A549 (cell line): ENCODE measurements at regions not wholly inside any gene's neighbourhood (a gene's known extent, or its start where the extent isn't known, plus 50 kb on each side); places are given as distances from the start of the nearest gene placed in this dataset.

Experiments used
- ATAC-seq, 2 experiments: fragments of 200-7000 bp in 1 of 2; fragments of >200 bp in 1 of 2; cut with Nextera tagmentation in 1 of 2; cut with Tn5 transposase in 1 of 2; 3 replicates each; pipeline versions ENCODE4 v1.8.0 to v1.9.1; 2018 to 2020; ENCODE audit warnings: mild to moderate bottlenecking in 1 of 2, moderate library complexity in 1 of 2
- CTCF ChIA-PET: fragments of 300-600 bp; sonication (Branson Sonifier 250); formaldehyde crosslinking; extraction: SDS; loops from one replicate; lab custom pipeline; 2021; ENCODE audit warnings: antibody characterized with exemption, inconsistent platforms; lab: Yijun Ruan, JAX
- POLR2A ChIA-PET: fragments of 350-600 bp; formaldehyde crosslinking; extraction: SDS; loops from one replicate; lab custom pipeline; 2021; ENCODE audit warnings: antibody characterized with exemption, inconsistent platforms; lab: Yijun Ruan, JAX
- DNase-seq, 2 experiments: peaks; one replicate each; pipeline versions ENCODE4 v3.0.0 to v3.0.0-alpha.2; 2011 to 2016; ENCODE audit warnings: low read depth in 1 of 2, low spot score in 1 of 2
- FAIRE-seq: peaks from 2 replicates; lab custom pipeline; 2011; peaks lifted over from hg19 to GRCh38; lab: Jason Lieb, UNC
- H3K27ac ChIP-seq, 2 experiments: fragments of >200 bp; sonication (Bioruptor Twin); formaldehyde crosslinking; 3 replicates each; pipeline ENCODE4 v1.5.1; 2016 to 2017
- H3K4me1 ChIP-seq: fragments of >200 bp; sonication (Bioruptor Twin); formaldehyde crosslinking; 3 replicates; pipeline ENCODE4 v1.6.1; 2016
- H3K4me2 ChIP-seq: fragments of >200 bp; sonication (Bioruptor Twin); formaldehyde crosslinking; 3 replicates; pipeline ENCODE4 v1.6.1; 2016
- H3K4me3 ChIP-seq: fragments of >200 bp; sonication (Bioruptor Twin); formaldehyde crosslinking; 3 replicates; pipeline ENCODE4 v1.5.1; 2016
- H3K9me3 ChIP-seq: fragments of >200 bp; sonication (Bioruptor Twin); formaldehyde crosslinking; 3 replicates; pipeline ENCODE4 v1.6.1; 2016
- FOSB ChIP-seq: fragments of 250-450 bp; sonication (Bioruptor Pico); IDR thresholded peaks from 2 replicates; pipeline ENCODE4 v1.5.0; 2020; ENCODE audit warnings: mild to moderate bottlenecking, moderate library complexity
- FOXS1 ChIP-seq: fragments of 250-450 bp; sonication (Bioruptor Pico); IDR thresholded peaks from 2 replicates; pipeline ENCODE4 v1.5.0; 2020; ENCODE audit warnings: mild to moderate bottlenecking, moderate library complexity
- HDAC2 ChIP-seq: fragments of 200-600 bp; sonication (generic); IDR thresholded peaks from 2 replicates; pipeline ENCODE4 v1.6.1; 2016
- HOXB13 ChIP-seq: fragments of 250-450 bp; sonication (Bioruptor Pico); IDR thresholded peaks from 2 replicates; pipeline ENCODE4 v1.5.0; 2020; ENCODE audit warnings: low read depth, mild to moderate bottlenecking, moderate library complexity
- JUN ChIP-seq, 2 experiments: fragments of >200 bp; sonication (Bioruptor Twin); formaldehyde crosslinking; IDR thresholded peaks; 2 replicates in 1 of 2; 3 replicates in 1 of 2; pipeline ENCODE4 v1.6.1; 2016 to 2017
- KDM5A ChIP-seq: fragments of 200-600 bp; sonication (generic); IDR thresholded peaks from 2 replicates; pipeline ENCODE4 v1.6.1; 2016; ENCODE audit warnings: antibody characterized with exemption, mild to moderate bottlenecking
- MAZ ChIP-seq: fragments of 150-350 bp; IDR thresholded peaks from 2 replicates; pipeline ENCODE4 v1.6.1; 2014; ENCODE audit warnings: antibody characterized with exemption, low read depth, low read length, borderline replicate concordance
- MYC ChIP-seq: IDR thresholded peaks from 2 replicates; pipeline ENCODE4 v1.6.1; 2012; ENCODE audit warnings: mild to moderate bottlenecking, inconsistent platforms, low read length, improper control_type of control experiment, borderline replicate concordance
- NPAS2 ChIP-seq: fragments of 250-450 bp; sonication (Bioruptor Pico); IDR thresholded peaks from 2 replicates; pipeline ENCODE4 v1.8.0; 2022; ENCODE audit warnings: mild to moderate bottlenecking, moderate library complexity, borderline replicate concordance
- POLR2A ChIP-seq: IDR thresholded peaks from 2 replicates; pipeline ENCODE4 v1.6.1; 2012; ENCODE audit warnings: mild to moderate bottlenecking, low read length
- TFCP2L1 ChIP-seq: fragments of 250-450 bp; sonication (Bioruptor Pico); IDR thresholded peaks from 2 replicates; pipeline ENCODE4 v1.5.0; 2021; ENCODE audit warnings: mild to moderate bottlenecking
- ZNF302 ChIP-seq: fragments of 250-450 bp; sonication (Bioruptor Pico); IDR thresholded peaks from 2 replicates; pipeline ENCODE4 v1.9.0; 2021; ENCODE audit warnings: inconsistent platforms, mild to moderate bottlenecking, moderate library complexity
- WGBS: methylation state at CpG from one replicate; pipeline ENCODE4 v1.1.6; 2017; ENCODE audit errors: missing lambda C conversion rate; 5-methylcytosine and 5-hydroxymethylcytosine counted together
- TF ChIP-seq, protein P1 (sequence below): fragments of >200 bp; sonication (Bioruptor Twin); formaldehyde crosslinking; IDR thresholded peaks from 2 replicates; pipeline ENCODE4 v1.6.1; 2016
- TF ChIP-seq, protein P2 (sequence below): fragments of 250-450 bp; sonication (Bioruptor Pico); IDR thresholded peaks from 2 replicates; pipeline ENCODE4 v1.5.0; 2021; ENCODE audit warnings: mild to moderate bottlenecking, moderate library complexity, borderline replicate concordance
- TF ChIP-seq, protein P3 (sequence below): fragments of >200 bp; sonication (Bioruptor Twin); formaldehyde crosslinking; IDR thresholded peaks from 3 replicates; pipeline ENCODE4 v1.5.1; 2016
- TF ChIP-seq, protein P4 (sequence below): fragments of 150-350 bp; IDR thresholded peaks from 2 replicates; pipeline ENCODE4 v1.6.1; 2014; ENCODE audit warnings: low read depth, mild to moderate bottlenecking, low read length
- TF ChIP-seq, protein P5 (sequence below): fragments of 200-600 bp; sonication (generic); IDR thresholded peaks from 2 replicates; pipeline ENCODE4 v1.6.1; 2016; ENCODE audit warnings: antibody characterized with exemption, mild to moderate bottlenecking, moderate library complexity

DNA sequence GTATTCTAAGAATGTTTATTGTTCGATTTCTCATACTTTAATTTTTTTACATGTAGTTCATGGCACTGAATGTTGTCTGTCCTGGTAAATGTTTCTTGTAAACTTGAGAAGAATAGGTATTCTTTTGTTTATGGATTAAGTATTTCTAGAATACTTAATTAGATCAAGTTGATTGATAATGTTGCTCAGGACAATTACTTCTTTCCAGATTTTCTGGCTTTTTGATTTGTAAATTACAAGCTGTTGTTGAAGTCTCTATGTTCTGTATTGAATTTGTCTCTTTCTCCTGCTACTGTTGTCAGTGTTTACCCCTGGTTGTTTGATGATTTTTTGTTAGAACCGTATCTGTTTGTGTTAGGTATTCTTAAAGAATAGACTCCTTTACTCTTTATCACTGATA lies 1720.9 kb upstream of the AGA start:
- FAIRE-seq (no peak), ATAC-seq (no peak), DNase-seq (no peak)
- ChIA-PET POLR2A (no interaction called here), CTCF (no interaction called here)
- H3K27ac ChIP-seq: no peak overlapping the region
- no peak overlapping the region for H3K4me3 ChIP-seq
- H3K4me1 ChIP-seq: no peaks in the 10 kb centered on the region
- TF ChIP-seq HDAC2: no peak
- no peak for TF ChIP-seq TFCP2L1 (CRISPR knock-in tag)
- no peak for TF ChIP-seq HOXB13 (CRISPR knock-in tag)
- no peak for TF ChIP-seq JUN (IDR thresholded peaks at IDR 0.05)
- TF ChIP-seq MAZ: no peak
- no peak for TF ChIP-seq MYC
- TF ChIP-seq, protein P1, sequence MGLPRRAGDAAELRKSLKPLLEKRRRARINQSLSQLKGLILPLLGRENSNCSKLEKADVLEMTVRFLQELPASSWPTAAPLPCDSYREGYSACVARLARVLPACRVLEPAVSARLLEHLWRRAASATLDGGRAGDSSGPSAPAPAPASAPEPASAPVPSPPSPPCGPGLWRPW: no peak
- TF ChIP-seq ZNF302: no peak
- TF ChIP-seq, protein P2, sequence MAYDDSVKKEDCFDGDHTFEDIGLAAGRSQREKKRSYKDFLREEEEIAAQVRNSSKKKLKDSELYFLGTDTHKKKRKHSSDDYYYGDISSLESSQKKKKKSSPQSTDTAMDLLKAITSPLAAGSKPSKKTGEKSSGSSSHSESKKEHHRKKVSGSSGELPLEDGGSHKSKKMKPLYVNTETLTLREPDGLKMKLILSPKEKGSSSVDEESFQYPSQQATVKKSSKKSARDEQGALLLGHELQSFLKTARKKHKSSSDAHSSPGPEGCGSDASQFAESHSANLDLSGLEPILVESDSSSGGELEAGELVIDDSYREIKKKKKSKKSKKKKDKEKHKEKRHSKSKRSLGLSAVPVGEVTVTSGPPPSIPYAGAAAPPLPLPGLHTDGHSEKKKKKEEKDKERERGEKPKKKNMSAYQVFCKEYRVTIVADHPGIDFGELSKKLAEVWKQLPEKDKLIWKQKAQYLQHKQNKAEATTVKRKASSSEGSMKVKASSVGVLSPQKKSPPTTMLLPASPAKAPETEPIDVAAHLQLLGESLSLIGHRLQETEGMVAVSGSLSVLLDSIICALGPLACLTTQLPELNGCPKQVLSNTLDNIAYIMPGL (CRISPR knock-in tag): no peak
- 16% methylated on average over 2 of the region's 2 CpGs for WGBS
- no peaks in the 10 kb centered on the region for H3K9me3 ChIP-seq
- H3K4me2 ChIP-seq: no peak overlapping the region

DNA sequence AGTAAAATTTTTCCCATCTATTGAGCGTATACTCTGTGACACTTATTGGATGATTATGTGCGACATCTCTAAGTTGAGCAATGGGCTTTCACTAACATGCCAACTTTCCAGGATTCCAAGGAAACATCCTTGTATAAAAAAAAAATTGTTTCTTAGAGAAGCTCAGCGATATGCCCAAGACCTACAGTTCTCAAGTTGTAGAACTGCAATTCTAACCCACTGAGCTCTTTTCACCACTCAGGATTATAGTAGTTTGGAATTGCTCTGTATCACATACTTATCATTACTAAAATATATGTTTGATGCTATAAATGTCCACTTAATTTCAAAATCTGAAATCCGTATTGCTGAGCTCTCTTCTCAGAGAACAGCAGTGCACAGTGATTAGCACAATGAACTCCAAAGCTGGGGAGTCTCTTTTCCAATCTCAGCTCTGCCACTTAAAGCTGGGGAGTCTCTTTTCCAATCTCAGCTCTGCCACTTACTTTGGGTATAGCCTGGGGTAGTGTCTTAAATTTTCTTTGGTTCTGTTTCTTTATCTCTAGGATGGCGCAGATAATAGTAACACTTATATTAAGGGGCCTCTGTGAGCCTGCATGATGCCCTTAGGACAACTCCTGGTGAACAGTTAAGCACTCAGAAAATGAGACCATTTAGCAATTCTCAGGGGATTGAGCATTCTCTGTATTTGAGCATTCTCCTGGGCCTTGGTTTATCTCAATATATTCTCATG lies 1722.2 kb upstream of the AGA start:
- DNase-seq: no peak
- Histone ChIP-seq H3K4me2 (no peak overlapping the region), H3K4me1 (no peaks in the 10 kb centered on the region), H3K27ac (no peak overlapping the region), H3K4me3 (no peak overlapping the region), H3K9me3 (no peaks in the 10 kb centered on the region)
- TF ChIP-seq POLR2A (no peak), ZNF302 (no peak), NPAS2 (CRISPR knock-in tag) (no peak), KDM5A (no peak), FOSB (no peak), TFCP2L1 (CRISPR knock-in tag) (no peak), FOXS1 (no peak)
- TF ChIP-seq, protein P3, sequence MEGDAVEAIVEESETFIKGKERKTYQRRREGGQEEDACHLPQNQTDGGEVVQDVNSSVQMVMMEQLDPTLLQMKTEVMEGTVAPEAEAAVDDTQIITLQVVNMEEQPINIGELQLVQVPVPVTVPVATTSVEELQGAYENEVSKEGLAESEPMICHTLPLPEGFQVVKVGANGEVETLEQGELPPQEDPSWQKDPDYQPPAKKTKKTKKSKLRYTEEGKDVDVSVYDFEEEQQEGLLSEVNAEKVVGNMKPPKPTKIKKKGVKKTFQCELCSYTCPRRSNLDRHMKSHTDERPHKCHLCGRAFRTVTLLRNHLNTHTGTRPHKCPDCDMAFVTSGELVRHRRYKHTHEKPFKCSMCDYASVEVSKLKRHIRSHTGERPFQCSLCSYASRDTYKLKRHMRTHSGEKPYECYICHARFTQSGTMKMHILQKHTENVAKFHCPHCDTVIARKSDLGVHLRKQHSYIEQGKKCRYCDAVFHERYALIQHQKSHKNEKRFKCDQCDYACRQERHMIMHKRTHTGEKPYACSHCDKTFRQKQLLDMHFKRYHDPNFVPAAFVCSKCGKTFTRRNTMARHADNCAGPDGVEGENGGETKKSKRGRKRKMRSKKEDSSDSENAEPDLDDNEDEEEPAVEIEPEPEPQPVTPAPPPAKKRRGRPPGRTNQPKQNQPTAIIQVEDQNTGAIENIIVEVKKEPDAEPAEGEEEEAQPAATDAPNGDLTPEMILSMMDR: no peak
- TF ChIP-seq, protein P4, sequence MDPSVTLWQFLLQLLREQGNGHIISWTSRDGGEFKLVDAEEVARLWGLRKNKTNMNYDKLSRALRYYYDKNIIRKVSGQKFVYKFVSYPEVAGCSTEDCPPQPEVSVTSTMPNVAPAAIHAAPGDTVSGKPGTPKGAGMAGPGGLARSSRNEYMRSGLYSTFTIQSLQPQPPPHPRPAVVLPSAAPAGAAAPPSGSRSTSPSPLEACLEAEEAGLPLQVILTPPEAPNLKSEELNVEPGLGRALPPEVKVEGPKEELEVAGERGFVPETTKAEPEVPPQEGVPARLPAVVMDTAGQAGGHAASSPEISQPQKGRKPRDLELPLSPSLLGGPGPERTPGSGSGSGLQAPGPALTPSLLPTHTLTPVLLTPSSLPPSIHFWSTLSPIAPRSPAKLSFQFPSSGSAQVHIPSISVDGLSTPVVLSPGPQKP: no peak
- TF ChIP-seq, protein P5, sequence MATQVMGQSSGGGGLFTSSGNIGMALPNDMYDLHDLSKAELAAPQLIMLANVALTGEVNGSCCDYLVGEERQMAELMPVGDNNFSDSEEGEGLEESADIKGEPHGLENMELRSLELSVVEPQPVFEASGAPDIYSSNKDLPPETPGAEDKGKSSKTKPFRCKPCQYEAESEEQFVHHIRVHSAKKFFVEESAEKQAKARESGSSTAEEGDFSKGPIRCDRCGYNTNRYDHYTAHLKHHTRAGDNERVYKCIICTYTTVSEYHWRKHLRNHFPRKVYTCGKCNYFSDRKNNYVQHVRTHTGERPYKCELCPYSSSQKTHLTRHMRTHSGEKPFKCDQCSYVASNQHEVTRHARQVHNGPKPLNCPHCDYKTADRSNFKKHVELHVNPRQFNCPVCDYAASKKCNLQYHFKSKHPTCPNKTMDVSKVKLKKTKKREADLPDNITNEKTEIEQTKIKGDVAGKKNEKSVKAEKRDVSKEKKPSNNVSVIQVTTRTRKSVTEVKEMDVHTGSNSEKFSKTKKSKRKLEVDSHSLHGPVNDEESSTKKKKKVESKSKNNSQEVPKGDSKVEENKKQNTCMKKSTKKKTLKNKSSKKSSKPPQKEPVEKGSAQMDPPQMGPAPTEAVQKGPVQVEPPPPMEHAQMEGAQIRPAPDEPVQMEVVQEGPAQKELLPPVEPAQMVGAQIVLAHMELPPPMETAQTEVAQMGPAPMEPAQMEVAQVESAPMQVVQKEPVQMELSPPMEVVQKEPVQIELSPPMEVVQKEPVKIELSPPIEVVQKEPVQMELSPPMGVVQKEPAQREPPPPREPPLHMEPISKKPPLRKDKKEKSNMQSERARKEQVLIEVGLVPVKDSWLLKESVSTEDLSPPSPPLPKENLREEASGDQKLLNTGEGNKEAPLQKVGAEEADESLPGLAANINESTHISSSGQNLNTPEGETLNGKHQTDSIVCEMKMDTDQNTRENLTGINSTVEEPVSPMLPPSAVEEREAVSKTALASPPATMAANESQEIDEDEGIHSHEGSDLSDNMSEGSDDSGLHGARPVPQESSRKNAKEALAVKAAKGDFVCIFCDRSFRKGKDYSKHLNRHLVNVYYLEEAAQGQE: no peak
- CTCF ChIA-PET: no interaction called here
- no peak for ATAC-seq
- POLR2A ChIA-PET: no interaction called here
- FAIRE-seq: no peak
- WGBS: 26% methylated on average over 5 of the region's 5 CpGs
